ENCODE measurements at regions not wholly inside any gene's neighbourhood (a gene's known extent, or its start where the extent isn't known, plus 50 kb on each side); places are given as distances from the start of the nearest gene placed in this dataset.

DNA sequence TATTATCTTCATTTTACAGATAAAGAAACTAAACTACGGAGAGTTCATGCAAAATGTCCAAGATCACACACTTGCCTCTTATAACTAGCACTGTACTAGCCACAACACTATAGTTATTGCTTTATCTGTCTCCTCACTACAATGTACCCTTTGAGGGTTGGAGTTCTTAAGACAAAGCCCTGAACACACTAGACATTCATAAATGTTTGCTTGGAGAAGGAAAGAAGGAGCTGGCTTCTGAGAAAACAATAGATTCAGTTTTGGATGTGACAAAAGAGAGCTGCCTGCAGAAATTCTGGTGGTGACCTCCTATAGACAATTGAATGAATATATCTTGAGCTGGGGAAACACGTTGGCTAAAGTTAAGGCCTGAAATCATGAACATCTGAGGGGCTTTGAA is 169.9 kb upstream of the ARHGEF26 start:
- TF ChIP-seq, protein P1, sequence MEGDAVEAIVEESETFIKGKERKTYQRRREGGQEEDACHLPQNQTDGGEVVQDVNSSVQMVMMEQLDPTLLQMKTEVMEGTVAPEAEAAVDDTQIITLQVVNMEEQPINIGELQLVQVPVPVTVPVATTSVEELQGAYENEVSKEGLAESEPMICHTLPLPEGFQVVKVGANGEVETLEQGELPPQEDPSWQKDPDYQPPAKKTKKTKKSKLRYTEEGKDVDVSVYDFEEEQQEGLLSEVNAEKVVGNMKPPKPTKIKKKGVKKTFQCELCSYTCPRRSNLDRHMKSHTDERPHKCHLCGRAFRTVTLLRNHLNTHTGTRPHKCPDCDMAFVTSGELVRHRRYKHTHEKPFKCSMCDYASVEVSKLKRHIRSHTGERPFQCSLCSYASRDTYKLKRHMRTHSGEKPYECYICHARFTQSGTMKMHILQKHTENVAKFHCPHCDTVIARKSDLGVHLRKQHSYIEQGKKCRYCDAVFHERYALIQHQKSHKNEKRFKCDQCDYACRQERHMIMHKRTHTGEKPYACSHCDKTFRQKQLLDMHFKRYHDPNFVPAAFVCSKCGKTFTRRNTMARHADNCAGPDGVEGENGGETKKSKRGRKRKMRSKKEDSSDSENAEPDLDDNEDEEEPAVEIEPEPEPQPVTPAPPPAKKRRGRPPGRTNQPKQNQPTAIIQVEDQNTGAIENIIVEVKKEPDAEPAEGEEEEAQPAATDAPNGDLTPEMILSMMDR (IDR thresholded peaks at IDR 0.05; ENCODE audit: insufficient read depth, missing control alignments) = no peak
- DNase-seq (ENCODE audit: insufficient read length, low spot score) (no peak), FAIRE-seq (no peak)

DNA sequence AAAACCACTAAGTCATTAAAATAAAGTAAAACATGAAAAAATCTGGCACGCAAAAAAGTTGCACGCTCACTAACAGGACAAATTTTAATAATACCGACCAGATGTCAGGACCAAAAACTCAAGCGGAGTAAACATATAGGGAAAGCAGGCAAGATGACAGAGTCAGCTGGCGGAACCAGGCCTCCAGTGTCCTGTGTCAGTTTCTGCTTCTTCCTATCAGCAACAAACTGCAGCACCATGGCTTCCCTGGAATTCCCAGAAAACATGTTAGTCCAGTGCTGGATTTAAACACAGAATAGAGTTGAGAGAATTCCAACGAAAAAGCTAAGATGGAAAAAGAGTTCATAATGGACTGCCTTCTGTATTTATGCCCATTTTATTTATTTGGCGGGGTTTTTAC is 169.1 kb upstream of the ARHGEF26 start:
- TF ChIP-seq, protein P1 (IDR thresholded peaks at IDR 0.05; ENCODE audit: insufficient read depth, missing control alignments) = no peak
- DNase-seq (ENCODE audit: insufficient read length, low spot score) (no peak), FAIRE-seq (no peak)

DNA sequence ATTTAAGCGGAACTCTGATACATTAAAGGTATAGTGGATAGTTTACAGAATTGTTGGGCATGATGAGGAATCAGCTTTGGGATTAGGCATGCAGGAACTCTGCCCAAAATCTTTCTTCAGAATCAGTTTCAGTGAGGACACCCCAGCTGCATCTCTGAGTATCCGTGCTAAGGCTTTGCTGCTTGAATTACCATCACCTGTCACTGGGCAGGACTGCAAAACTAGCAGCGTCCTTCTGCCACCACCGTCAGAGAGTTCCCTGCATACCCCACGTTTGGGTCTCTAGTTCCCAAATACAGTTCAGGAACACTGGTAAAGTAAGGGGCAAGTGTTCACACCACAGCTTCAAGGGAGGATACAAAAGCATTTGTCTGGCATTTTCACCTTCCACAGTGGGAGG is 164.6 kb upstream of the ARHGEF26 start:
- TF ChIP-seq, protein P1 (IDR thresholded peaks at IDR 0.05; ENCODE audit: insufficient read depth, missing control alignments) = no peak
- DNase-seq (ENCODE audit: insufficient read length, low spot score) (no peak), FAIRE-seq (no peak)

DNA sequence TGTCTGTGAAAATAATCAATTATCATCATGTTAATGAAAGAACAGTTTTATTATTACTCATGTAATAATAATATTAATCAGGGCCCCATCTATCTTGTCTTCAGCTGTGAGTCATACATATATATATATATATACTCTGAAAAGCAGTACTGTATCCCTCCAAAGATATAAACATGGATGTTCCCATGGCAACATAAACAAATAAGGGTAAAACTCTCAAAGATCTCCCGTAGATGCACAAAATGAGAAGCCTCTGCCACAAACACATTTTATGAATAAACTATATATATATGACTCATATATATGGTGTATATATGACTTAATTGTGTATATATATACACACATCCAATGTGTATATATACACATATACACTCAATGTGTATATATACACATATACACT is 163.8 kb upstream of the ARHGEF26 start:
- TF ChIP-seq, protein P1 (IDR thresholded peaks at IDR 0.05; ENCODE audit: insufficient read depth, missing control alignments) = no peak
- no peak for FAIRE-seq
- DNase-seq (ENCODE audit: insufficient read length, low spot score) = no peak

DNA sequence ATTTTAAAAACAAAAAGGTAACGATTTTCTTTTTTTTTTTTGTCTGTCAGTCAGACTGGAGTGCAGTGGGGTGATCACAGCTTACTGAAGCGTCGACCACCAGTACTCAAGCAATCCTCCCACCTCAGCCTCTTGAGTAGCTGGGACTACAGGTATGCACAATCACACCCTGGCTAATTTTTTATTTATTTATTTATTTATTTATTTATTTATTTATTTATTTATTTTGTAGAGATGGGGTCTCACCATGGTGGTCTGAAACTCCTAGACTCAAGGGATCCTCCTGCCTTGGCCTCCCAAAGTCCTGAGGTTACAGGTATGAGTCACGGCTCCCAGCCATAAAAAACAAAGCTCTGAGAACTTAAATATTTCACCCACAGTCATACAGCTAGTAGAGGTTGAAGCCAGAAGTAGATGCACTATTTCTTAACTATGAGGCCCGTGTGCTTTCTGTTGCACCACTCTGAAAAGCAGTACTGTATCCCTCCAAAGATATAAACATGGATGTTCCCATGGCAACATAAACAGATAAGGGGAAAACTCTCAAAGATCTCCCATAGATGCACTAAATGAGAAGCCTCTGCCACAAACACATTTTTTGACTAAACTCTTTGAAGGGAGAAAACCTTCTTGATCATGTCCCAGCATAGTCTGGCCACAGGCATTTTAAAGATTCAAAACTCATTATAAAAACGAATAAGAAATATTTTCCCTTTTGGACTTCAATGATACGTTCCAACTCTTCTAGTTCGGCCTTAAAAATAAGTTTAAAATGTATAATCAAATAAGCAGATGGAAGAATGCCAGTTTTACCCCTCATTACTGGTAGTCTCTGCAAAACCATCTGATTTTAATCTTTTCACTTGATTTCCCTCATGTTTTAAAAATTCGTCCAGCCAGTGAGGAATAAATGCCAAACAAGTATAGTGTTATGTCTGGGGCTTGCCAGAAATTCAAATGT is 162.3 kb upstream of the ARHGEF26 start:
- DNase-seq (ENCODE audit: insufficient read length, low spot score) (no peak), FAIRE-seq (no peak)
- TF ChIP-seq, protein P1 (IDR thresholded peaks at IDR 0.05; ENCODE audit: insufficient read depth, missing control alignments) = no peak

DNA sequence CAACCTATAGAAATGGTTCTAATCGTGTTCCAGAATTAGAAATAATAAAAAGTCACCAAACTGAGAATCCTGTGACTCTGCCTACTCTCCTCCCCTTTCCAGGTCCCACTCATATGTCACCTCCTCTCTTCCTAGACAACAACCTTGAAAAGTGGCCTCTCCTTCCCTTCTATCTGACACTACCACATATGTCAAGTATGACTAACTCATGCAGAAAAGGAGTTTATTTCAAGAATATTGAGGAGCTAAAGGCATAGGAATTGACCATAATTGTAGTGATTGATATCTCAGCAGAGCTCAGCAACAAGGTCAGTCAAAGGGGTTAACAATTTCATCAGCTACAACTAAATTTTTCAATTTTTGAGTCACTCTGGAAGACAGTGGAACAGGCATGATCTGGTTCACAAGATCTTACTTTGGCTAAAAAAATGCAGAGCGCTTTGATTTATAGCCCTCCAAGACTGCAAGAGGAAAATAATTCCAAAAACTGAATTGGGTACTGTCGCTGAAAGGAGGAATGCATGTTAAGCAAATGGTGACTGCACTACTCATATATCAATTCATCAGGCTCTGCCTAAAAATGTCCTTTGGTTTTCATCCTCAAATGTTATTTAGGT is 160.6 kb upstream of the ARHGEF26 start:
- no peak for FAIRE-seq
- TF ChIP-seq, protein P1 (IDR thresholded peaks at IDR 0.05; ENCODE audit: insufficient read depth, missing control alignments) = no peak
- no peak for DNase-seq (ENCODE audit: insufficient read length, low spot score)

DNA sequence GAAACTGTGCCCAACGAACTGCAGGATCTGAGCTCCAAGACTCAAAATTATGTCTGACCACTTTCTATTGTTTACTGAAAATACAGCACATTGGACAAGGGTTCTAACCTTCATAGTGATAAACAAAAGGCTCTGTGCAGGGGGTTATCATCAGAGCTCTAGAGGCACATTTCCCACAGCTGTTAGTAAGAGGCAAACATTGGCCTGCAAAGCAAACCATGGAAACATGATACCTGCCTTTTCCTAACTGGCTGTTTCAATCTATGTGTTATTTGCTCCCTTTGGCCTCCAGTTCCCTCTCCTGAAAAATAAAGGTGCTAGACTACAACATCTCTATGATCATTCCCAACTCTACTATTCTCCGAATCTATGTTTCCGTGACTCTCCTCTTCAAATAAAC is 159.7 kb upstream of the ARHGEF26 start:
- FAIRE-seq (no peak), DNase-seq (ENCODE audit: insufficient read length, low spot score) (no peak)
- TF ChIP-seq, protein P1 (IDR thresholded peaks at IDR 0.05; ENCODE audit: insufficient read depth, missing control alignments) = no peak

All from D721Med (cell line).